Sigmoid colon (tissue), 4 donors: ENCODE measurements at regions not wholly inside any gene's neighbourhood (a gene's known extent, or its start where the extent isn't known, plus 50 kb on each side); places are given as distances from the start of the nearest gene placed in this dataset.

Experiments
- CTCF ChIP-seq, 4 experiments: fragments of 450-650 bp in 3 of 4; fragments of 200-600 bp in 1 of 4; IDR thresholded peaks; one replicate each; pipeline ENCODE4 v1.5.1; 2016 to 2019; ENCODE audit warnings: antibody characterized with exemption in 4 of 4, mild to moderate bottlenecking in 3 of 4, moderate library complexity in 2 of 4
- EP300 ChIP-seq, 4 donors: sonication (generic); formaldehyde crosslinking; IDR thresholded peaks; one replicate each; pipeline ENCODE4 v1.6.1; 2017; ENCODE audit warnings: antibody characterized with exemption in 4 of 4
- POLR2A ChIP-seq, 2 donors: fragments of 450-650 bp; IDR thresholded peaks; one replicate each; pipeline ENCODE4 v1.6.1; 2016; ENCODE audit warnings: antibody characterized with exemption in 2 of 2, mild to moderate bottlenecking in 2 of 2, moderate library complexity in 2 of 2

GRCh38 chr15:54859982-54860381 lies 336.8 kb downstream of the RSL24D1 start:
- TF ChIP-seq CTCF (IDR thresholded peaks at IDR 0.05) (no peak), POLR2A (IDR thresholded peaks at IDR 0.05) (no peak), EP300 (IDR thresholded peaks at IDR 0.05) (no peak)
